Fibroblast of skin of scalp (primary cell): ENCODE measurements at regions not wholly inside any gene's neighbourhood (a gene's known extent, or its start where the extent isn't known, plus 50 kb on each side); places are given as distances from the start of the nearest gene placed in this dataset.
"Not testable (repeated sequence)": the region's sequence is repeated elsewhere in the genome, so short reads cannot be mapped to it uniquely, and the experiment has no call there.

ENCODE experiments used
- DNase-seq: peaks from one replicate; pipeline ENCODE4 v3.0.0-alpha.2; 2013

DNA sequence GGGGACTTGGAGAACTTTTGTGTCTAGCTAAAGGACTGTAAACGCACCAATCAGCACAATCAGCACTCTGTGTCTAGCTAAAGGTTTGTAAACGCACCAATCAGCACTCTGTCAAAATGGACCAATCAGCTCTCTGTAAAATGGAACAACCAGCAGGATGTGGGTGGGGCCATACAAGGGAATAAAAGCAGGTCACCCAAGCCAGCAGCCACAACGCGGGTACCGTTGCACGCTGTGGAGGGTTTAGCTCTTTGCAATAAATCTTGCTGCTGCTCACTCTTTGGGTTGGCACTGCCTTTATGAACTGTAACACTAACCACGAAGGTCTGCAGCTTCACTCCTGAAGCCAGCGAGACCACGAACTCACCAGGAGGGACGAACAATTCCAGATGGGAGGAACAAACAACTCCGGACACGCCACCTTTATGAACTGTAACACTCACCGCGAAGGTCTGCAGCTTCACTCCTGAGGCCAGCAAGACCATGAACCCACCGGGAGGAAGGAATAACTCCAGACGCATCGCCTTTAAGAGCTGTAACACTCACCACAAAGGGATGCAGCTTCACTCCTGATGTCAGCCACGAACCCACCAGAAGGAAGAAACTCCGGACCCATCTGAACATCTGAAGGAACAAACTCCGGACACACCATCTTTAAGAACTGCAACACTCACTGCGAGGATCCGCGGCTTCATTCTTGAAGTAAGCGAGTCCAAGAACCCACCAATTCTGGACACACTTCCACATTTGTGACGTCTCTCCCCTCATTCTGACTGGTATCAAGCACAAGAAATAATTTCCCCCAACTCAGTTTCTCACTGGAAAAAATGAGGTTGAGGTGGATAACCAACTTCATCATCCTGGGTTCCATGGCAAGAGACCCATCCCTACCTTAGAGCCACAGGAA lies 227.3 kb upstream of the AMIGO2 start:
- not testable (repeated sequence) for DNase-seq

GRCh38 chr12:47306130-47306529 lies 226.4 kb upstream of the AMIGO2 start:
- DNase-seq: no peak

GRCh38 chr12:47305464-47305863 lies 225.7 kb upstream of the AMIGO2 start:
- no peak for DNase-seq

DNA sequence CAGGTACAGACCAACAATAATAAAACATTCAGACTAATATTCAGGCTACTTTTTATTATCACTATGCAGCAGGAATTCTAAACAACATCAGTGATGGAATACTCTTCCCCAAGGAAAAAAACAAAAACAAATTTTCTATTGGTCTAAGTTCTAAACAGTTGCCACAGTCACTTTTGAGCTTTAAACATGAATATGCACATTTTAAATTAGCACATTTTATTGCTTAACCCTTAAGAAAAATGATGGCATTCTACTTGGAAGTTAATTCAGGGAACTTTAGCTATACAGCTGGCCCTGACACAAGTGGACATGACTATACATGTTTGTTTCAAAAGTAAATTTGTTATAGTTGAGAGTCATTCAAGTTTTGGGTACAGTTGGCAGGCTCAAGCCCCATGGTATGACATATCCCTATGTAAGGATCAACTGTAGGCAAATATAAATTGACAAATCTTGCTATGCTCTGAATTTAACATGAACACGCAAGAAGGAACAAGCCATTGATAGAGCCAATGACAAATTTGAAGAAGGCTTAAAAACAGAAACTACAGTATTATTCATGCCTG lies 224.3 kb upstream of the AMIGO2 start:
- no peak for DNase-seq

DNA sequence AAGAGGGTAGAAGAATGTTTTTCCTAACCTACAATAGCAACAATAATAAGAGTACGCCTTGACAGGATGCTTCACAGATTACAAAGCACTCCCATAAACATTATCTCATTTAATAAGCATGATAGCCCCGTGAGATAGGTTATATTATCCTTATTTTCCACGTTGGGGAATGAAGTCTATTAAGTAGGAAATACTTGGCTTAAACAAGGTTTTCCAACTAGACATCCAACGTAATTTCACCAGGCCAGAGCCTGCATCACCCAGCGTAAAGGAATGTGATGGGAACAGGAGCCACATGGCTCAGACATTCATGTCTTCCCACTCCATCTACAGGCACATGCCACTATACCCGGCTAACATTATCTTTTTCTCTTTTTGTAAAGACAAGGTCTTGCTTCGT lies 223.4 kb upstream of the AMIGO2 start:
- DNase-seq: peak; percentile 74

DNA sequence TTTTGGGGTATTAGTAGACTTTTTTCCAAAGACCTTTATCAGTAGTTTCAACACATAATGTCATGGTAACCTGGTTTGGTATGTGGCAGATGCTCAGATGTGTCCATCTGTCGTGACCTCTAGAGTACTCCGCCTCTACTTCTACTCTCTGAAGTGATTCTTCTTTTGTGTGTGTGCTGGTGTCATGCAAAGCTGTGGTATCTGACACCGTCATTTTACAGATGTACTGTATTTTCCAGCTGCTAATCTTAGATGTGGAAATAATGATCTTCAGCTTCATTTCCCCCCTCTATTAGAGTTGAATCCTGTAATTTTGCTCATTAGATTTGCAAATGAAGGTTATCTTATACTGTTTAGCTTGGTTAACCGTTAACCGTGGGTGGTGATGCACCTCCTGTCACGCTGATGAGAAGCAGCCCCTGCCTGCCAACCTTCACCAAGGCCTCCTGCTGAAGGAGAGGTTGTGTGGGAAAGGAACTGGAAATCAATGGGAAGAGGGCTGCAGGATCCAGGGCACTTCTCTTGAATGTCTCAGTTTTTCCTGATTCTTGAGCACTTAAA lies 222.4 kb upstream of the AMIGO2 start:
- no peak for DNase-seq

DNA sequence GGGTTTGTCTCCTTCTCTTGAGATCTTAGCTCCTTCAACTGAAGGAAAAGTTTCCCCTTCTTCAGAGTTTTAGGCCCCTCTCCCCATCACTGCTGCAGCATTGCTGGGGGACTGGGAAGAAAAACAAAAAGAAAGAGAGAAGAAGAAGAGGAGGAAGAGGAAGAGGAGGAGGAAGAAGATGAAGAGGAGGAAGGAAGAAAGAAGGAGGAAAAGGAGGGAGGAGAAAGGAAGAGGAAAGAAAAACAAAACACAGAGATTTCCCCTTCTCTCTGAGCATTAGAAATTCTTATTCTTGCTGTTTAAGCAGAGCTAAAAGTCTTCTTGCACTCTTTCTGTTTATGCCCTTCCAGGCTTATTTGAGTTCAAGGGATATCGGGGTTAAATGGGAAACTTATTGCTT lies 219.8 kb upstream of the AMIGO2 start:
- DNase-seq: no peak

DNA sequence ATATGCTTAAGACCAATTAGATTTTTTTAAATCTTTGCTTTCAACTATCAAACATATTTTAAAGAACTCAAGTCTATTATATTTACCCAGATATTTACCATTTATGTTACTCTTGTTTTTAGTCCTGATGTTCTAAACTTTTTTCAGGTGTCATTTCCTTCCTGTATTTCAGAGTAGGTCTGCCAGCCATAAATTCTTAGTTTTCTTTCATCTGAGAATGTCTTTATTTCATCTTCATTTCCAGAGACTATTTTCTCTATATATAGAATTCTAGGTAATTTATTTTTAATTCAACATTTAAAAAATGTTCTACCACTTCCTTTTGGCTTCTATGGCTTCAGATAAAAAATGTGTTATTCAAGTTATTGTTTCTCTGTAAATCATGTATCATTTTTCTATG lies 218.2 kb upstream of the AMIGO2 start:
- DNase-seq: no peak

GRCh38 chr12:47296828-47297227 lies 217.1 kb upstream of the AMIGO2 start:
- DNase-seq: no peak

DNA sequence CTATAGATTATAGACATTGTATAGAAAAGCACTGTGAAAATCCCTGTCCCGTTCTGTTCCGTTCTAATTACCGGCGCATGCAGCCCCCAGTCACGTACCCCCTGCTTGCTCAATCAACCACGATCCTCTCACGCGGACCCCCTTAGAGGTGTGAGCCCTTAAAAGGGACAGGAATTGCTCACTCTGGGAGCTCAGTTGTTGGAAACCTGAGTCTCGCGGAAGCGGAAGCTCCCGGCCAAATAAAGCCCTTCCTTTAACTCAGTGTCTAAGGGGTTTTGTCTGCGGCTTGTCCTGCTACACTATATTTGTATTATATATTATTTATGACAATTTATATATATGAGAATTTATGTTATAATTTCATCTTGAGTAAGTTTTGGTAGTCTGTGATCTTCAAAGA lies 213.6 kb upstream of the AMIGO2 start:
- DNase-seq: no peak

- no peak for DNase-seq
Measured at GRCh38 chr12:47286676-47287075, 206.9 kb upstream of the AMIGO2 start.
